ENCODE measurements at regions not wholly inside any gene's neighbourhood (a gene's known extent, or its start where the extent isn't known, plus 50 kb on each side); places are given as distances from the start of the nearest gene placed in this dataset.

DNA sequence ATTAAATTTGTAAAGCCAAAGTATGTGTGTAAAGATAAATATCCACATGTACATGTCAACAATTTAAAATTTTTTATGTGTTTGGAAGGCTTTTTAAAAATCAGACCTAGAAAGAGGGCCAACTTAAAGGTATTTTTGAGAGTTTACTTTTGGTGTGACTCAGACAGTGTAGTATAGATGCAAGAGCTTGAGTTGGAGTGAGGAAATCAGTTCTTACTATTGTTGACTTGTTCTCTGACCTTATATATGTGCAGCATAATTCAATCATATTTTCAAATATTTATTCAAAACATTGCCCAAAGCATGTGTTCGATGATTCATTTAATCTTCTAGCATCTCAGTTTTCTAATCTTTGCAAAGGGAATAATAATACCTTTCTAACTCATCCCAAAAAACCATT, 243.7 kb upstream of the PRKCQ start:
- H3K36me3 Mint-ChIP-seq (ENCODE audit: low read depth): no peaks in the 10 kb centered on the region
- peaks cover 3% of the 10 kb centered on the region for H3K27me3 Mint-ChIP-seq (ENCODE audit: insufficient read depth)
- H3K4me1 Mint-ChIP-seq: peaks cover 31% of the 10 kb centered on the region
- Histone ChIP-seq H3K4me3 (ENCODE audit: low read length) (no peak overlapping the region), H3K9me3 (ENCODE audit: control insufficient read depth, low read length) (no peaks in the 10 kb centered on the region), H3K27me3 (ENCODE audit: control insufficient read depth, insufficient read depth, low read length, poor library complexity, severe bottlenecking) (no peaks in the 10 kb centered on the region), H3K27ac (ENCODE audit: low read depth, low read length) (no peak overlapping the region), H3K4me1 (ENCODE audit: control insufficient read depth, insufficient read depth, low read length) (no peaks in the 10 kb centered on the region), H3K36me3 (ENCODE audit: control insufficient read depth, insufficient read depth, low read length) (no peaks in the 10 kb centered on the region), H3K9ac (ENCODE audit: extremely low read depth, low read length, poor library complexity, severe bottlenecking) (no peak overlapping the region)
- H3K4me3 Mint-ChIP-seq: no peak overlapping the region
- 40 to 64% methylated on average over 1 of the region's 1 CpG for WGBS, 2 experiments (ENCODE audit: insufficient coverage in 1 of 2, insufficient read length in 1 of 2)
- TF ChIP-seq, protein P1, sequence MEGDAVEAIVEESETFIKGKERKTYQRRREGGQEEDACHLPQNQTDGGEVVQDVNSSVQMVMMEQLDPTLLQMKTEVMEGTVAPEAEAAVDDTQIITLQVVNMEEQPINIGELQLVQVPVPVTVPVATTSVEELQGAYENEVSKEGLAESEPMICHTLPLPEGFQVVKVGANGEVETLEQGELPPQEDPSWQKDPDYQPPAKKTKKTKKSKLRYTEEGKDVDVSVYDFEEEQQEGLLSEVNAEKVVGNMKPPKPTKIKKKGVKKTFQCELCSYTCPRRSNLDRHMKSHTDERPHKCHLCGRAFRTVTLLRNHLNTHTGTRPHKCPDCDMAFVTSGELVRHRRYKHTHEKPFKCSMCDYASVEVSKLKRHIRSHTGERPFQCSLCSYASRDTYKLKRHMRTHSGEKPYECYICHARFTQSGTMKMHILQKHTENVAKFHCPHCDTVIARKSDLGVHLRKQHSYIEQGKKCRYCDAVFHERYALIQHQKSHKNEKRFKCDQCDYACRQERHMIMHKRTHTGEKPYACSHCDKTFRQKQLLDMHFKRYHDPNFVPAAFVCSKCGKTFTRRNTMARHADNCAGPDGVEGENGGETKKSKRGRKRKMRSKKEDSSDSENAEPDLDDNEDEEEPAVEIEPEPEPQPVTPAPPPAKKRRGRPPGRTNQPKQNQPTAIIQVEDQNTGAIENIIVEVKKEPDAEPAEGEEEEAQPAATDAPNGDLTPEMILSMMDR (conservative IDR thresholded peaks at IDR 0.05): no peak
- no peak for DNase-seq
- peak overlapping the region; percentile 66 for H3K27ac Mint-ChIP-seq
- no peaks in the 10 kb centered on the region for H3K9me3 Mint-ChIP-seq

DNA sequence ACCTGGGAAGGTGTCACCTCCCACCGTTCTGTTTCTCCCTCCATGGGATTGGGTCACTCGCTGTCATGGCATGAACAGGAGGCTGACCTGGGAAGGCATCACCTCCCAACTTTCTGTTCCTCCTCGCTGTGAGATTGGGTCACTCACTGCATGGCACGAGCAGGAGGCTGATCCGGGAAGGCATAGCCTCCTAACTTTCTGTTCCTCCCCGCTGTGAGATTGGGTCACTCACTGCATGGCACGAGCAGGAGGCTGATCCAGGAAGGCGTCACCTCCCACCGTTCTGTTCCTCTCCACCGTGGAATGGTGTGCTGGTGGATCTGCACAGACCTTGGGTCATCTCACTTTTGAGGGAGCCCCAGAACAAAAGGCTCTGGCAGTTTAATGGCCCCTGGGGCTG, 239.2 kb upstream of the PRKCQ start:
- no peaks in the 10 kb centered on the region for H3K4me1 ChIP-seq (ENCODE audit: control insufficient read depth, insufficient read depth, low read length)
- WGBS, 2 experiments (ENCODE audit: insufficient coverage in 1 of 2, insufficient read length in 1 of 2): 93 to 97% methylated on average over 9 to 10 of the region's 10 CpGs
- no peak overlapping the region for H3K27ac ChIP-seq (ENCODE audit: low read depth, low read length)
- no peak overlapping the region for H3K4me3 ChIP-seq (ENCODE audit: low read length)
- no peak overlapping the region for H3K4me3 Mint-ChIP-seq
- H3K27me3 Mint-ChIP-seq (ENCODE audit: insufficient read depth): no peaks in the 10 kb centered on the region
- no peak overlapping the region for H3K27ac Mint-ChIP-seq
- H3K4me1 Mint-ChIP-seq: peaks cover 33% of the 10 kb centered on the region
- TF ChIP-seq, protein P1 (conservative IDR thresholded peaks at IDR 0.05): no peak
- no peaks in the 10 kb centered on the region for H3K9me3 Mint-ChIP-seq
- no peaks in the 10 kb centered on the region for H3K36me3 Mint-ChIP-seq (ENCODE audit: low read depth)
- no peaks in the 10 kb centered on the region for H3K36me3 ChIP-seq (ENCODE audit: control insufficient read depth, insufficient read depth, low read length)
- H3K9me3 ChIP-seq (ENCODE audit: control insufficient read depth, low read length): no peaks in the 10 kb centered on the region
- H3K27me3 ChIP-seq (ENCODE audit: control insufficient read depth, insufficient read depth, low read length, poor library complexity, severe bottlenecking): no peaks in the 10 kb centered on the region
- DNase-seq: no peak
- no peak overlapping the region for H3K9ac ChIP-seq (ENCODE audit: extremely low read depth, low read length, poor library complexity, severe bottlenecking)

GRCh38 chr10:6817770-6818169, 237.7 kb upstream of the PRKCQ start:
- no peaks in the 10 kb centered on the region for H3K27me3 Mint-ChIP-seq (ENCODE audit: insufficient read depth)
- H3K36me3 Mint-ChIP-seq (ENCODE audit: low read depth): no peaks in the 10 kb centered on the region
- H3K4me3 Mint-ChIP-seq: no peak overlapping the region
- H3K36me3 ChIP-seq (ENCODE audit: control insufficient read depth, insufficient read depth, low read length): no peaks in the 10 kb centered on the region
- no peaks in the 10 kb centered on the region for H3K4me1 ChIP-seq (ENCODE audit: control insufficient read depth, insufficient read depth, low read length)
- DNase-seq: no peak
- no peaks in the 10 kb centered on the region for H3K27me3 ChIP-seq (ENCODE audit: control insufficient read depth, insufficient read depth, low read length, poor library complexity, severe bottlenecking)
- H3K9me3 ChIP-seq (ENCODE audit: control insufficient read depth, low read length): no peaks in the 10 kb centered on the region
- H3K4me3 ChIP-seq (ENCODE audit: low read length): no peak overlapping the region
- no peak overlapping the region for H3K27ac ChIP-seq (ENCODE audit: low read depth, low read length)
- no peak overlapping the region for H3K9ac ChIP-seq (ENCODE audit: extremely low read depth, low read length, poor library complexity, severe bottlenecking)
- WGBS, 2 experiments (ENCODE audit: insufficient coverage in 1 of 2, insufficient read length in 1 of 2): 88 to 94% methylated on average over 2 to 4 of the region's 4 CpGs
- H3K27ac Mint-ChIP-seq: no peak overlapping the region
- TF ChIP-seq, protein P1 (conservative IDR thresholded peaks at IDR 0.05): no peak
- H3K4me1 Mint-ChIP-seq: peaks cover 28% of the 10 kb centered on the region
- no peaks in the 10 kb centered on the region for H3K9me3 Mint-ChIP-seq

All from endodermal cell (in vitro differentiated cells).